Motor neuron (in vitro differentiated cells): ENCODE measurements at regions not wholly inside any gene's neighbourhood (a gene's known extent, or its start where the extent isn't known, plus 50 kb on each side); places are given as distances from the start of the nearest gene placed in this dataset.
"Not testable (repeated sequence)": the region's sequence is repeated elsewhere in the genome, so short reads cannot be mapped to it uniquely, and the experiment has no call there.

Experiments used
- ATAC-seq, 8 experiments: fragments of 200-7000 bp; cut with Tn5 transposase; replicated peaks in 6 of 8; 2 replicates each; pipeline ENCODE4 v1.8.0; 2021; ENCODE audit warnings: mild to moderate bottlenecking in 8 of 8, moderate library complexity in 8 of 8
- H3K27ac ChIP-seq, 2 donors: fragments of 250-450 bp; sonication (Bioruptor Pico); 2 replicates each; pipeline ENCODE4 v1.9.0; 2021; ENCODE audit warnings: antibody characterized with exemption in 2 of 2, mild to moderate bottlenecking in 2 of 2, moderate library complexity in 1 of 2
- H3K4me1 ChIP-seq, 2 donors: fragments of 250-450 bp; sonication (Bioruptor Pico); replicated peaks in 1 of 2; 2 replicates each; pipeline ENCODE4 v1.6.1; 2021; ENCODE audit warnings: antibody characterized with exemption in 2 of 2, mild to moderate bottlenecking in 2 of 2, moderate library complexity in 1 of 2
- H3K4me3 ChIP-seq, 5 donors: fragments of 250-450 bp; sonication (Bioruptor Pico); 2 replicates each; pipeline ENCODE4 v1.9.0; 2021; ENCODE audit warnings: antibody characterized with exemption in 5 of 5, mild to moderate bottlenecking in 5 of 5, moderate library complexity in 4 of 5
- WGBS, 10 experiments: fragments of 450-650 bp; shearing (Covaris generic); methylation state at CpG; one replicate each; pipeline ENCODE4 v1.0.0; 2022; 5-methylcytosine and 5-hydroxymethylcytosine counted together
- in situ Hi-C, 9 experiments: fragments of 400-800 bp; cut with MboI; loops; one replicate each; pipeline ENCODE4 v1.15.0; 2021; ENCODE audit warnings: low sequenced_read_pairs in 9 of 9, low pct_unique_long_range_greater_than_20kb in 2 of 9; ENCODE audit not compliant: unreplicated experiment in 9 of 9

DNA sequence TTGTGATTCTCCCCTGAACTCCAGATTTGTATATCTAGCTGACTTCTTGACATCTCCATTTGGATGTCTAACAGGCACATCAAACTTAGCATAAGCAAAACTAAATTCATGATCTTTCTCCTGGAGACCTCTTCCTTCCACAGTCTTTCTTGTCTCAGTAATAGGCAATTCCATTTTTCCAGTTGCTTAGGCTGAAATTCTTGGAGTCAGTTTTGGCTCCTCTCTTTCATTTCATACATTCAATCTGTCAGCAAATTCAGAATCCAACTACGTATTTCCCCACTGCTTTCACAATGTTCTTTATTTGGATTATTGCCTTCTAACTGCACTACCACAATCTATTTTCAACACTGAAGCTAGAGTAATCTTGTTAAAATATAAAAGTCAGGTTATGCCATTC is 219.9 kb upstream of the GLRA2 start:
- WGBS, 10 experiments: 20 to 92% methylated on average over 1 of the region's 1 CpG; no CpG with 5 or more reads in 8 of the 10 experiments
- in situ Hi-C loops: no loop called here
- ATAC-seq: no peak
- Histone ChIP-seq H3K27ac (no peak overlapping the region), H3K4me1 (peaks cover 0 to 1% of the 10 kb centered on the region in 2 donors), H3K4me3 (no peak overlapping the region)

GRCh38 chrX:14308976-14309375 is 220.4 kb upstream of the GLRA2 start:
- H3K4me1 ChIP-seq, in situ Hi-C loops, H3K27ac ChIP-seq, H3K4me3 ChIP-seq, ATAC-seq: not testable (repeated sequence)
- 22 to 89% methylated on average over 1 to 2 of the region's 3 CpGs; no CpG with 5 or more reads in 8 of the 10 experiments for WGBS, 10 experiments

- in situ Hi-C loops: no loop called here
- no peak overlapping the region for H3K27ac ChIP-seq
- H3K4me3 ChIP-seq: no peak overlapping the region
- 33 to 100% (median 80%) methylated on average over 1 to 2 of the region's 2 CpGs; no CpG with 5 or more reads in 3 of the 10 experiments for WGBS, 10 experiments
- no peak for ATAC-seq
- H3K4me1 ChIP-seq: no peaks in the 10 kb centered on the region
Observed at GRCh38 chrX:14303891-14304290, 225.4 kb upstream of the GLRA2 start.

DNA sequence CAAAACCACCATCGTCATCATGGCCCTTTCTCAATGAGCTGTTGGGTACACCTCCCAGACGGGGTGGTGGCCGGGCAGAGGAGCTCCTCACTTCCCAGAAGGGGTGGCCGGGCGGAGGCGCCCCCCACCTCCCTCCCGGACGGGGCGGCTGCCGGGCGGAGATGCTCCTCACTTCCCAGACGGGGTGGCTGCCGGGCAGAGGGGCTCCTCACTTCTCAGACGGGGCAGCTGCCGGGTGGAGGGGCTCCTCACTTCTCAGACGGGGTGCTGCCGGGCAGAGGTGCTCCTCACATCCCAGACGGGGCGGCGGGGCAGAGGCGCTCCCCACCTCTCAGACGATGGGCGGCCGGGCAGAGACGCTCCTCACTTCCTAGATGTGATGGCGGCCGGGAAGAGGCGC is 226.8 kb upstream of the GLRA2 start:
- H3K27ac ChIP-seq, H3K4me1 ChIP-seq, ATAC-seq, H3K4me3 ChIP-seq, in situ Hi-C loops: not testable (repeated sequence)
- WGBS, 10 experiments: no CpG with 5 or more reads among the region's 28 CpGs

DNA sequence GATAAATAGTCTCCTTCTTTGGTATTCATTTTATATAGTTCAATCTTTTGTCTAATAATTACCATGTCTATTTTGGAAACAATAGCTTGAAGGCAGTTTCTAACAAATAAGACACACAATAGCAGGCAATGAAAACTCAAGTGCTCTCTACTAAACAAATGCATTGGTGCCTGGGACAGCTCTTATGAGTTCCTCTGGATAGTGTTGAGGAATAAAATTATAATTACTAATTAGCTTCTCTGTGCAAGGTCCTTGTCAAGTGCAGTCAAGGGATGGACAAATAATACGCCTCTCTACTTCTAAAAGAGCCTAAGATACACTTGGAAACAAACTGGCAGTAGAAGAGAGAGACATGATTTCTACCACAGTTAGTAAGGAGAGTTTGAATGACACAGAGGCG is 229.0 kb upstream of the GLRA2 start:
- in situ Hi-C loops: no loop called here
- peak in 5 of 8 experiments; percentile 23 to 55 (median 49) for ATAC-seq
- WGBS, 10 experiments: 78% methylated on average over 2 of the region's 2 CpGs; no CpG with 5 or more reads in 9 of the 10 experiments
- H3K4me3 ChIP-seq: no peak overlapping the region
- H3K27ac ChIP-seq: no peak overlapping the region
- H3K4me1 ChIP-seq: no peaks in the 10 kb centered on the region

DNA sequence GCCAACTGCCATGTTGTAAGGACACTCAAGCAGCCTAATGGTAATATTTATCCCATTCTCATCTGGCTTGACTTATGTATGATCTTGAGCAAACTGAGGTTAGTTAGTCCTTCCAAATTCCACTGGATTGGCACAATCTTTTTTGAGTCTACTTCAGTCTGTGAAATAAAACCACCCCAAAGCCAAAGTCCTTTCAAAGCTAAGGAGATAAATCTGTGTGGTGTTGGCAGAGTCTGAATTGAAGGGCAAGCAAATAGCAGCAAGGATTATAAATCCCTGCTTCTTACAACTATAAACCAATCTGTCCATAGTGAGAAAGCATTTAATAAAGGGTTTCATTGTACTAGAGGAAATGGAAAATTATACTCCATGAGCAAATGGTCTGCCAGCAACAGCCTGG is 233.9 kb upstream of the GLRA2 start:
- no peak overlapping the region for H3K27ac ChIP-seq
- in situ Hi-C loops: no loop called here
- ATAC-seq: no peak
- peaks cover 8 to 10% of the 10 kb centered on the region in 2 donors for H3K4me1 ChIP-seq
- H3K4me3 ChIP-seq: no peak overlapping the region

GRCh38 chrX:14291666-14292500 is 237.5 kb upstream of the GLRA2 start:
- ATAC-seq: peak in 5 of 8 experiments; percentile 33 to 75 (median 43)
- no peak overlapping the region for H3K4me3 ChIP-seq
- WGBS, 10 experiments: 0 to 53% (median 9%) methylated on average over 3 to 6 of the region's 10 CpGs; no CpG with 5 or more reads in 7 of the 10 experiments
- no peak overlapping the region for H3K27ac ChIP-seq
- in situ Hi-C loops: no loop called here
- peaks cover 8 to 10% of the 10 kb centered on the region in 2 donors for H3K4me1 ChIP-seq

DNA sequence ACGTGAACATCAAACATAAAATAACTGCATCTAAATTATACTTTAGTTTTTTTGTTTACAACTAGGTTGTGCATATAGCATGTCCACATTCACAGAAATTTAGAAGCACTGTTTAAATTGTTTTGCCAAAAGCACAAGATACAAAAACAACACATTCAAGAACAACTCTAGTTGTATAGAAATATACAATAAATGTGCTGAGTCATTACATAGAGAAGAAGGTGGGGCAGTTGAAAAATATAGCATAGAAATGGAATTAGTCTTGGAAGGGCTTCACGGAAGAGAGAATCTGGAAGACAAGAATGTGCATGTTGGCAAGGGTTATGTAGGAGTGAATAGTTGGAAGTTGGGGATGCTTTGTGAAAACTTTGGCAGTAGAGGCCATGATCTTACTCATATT is 239.0 kb upstream of the GLRA2 start:
- Histone ChIP-seq H3K4me3 (no peak overlapping the region), H3K27ac (no peak overlapping the region), H3K4me1 (peaks cover 8 to 10% of the 10 kb centered on the region in 2 donors)
- no peak for ATAC-seq
- in situ Hi-C loops: no loop called here
- WGBS, 10 experiments: 14 to 100% (median 73%) methylated on average over 1 to 2 of the region's 2 CpGs; no CpG with 5 or more reads in 2 of the 10 experiments

DNA sequence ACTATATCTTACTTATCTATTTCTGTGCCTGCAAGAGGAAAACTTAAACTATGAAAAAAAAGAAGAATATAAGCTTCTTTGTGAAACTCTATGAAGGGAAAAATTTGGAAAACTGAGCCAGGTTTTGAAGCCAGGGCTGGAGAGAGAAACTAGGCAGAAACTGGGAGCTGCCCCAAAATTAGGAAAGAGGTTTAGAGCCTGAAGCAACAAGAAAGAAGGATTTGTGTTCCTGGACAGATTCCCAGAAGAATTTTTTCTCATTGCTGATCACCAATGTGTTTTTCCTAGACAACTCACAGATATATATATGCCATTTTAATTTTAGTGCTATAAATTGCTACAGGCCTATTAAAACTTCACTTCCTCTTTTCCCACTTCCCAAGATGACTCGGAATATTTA is 245.0 kb upstream of the GEMIN8 start:
- ATAC-seq: no peak
- in situ Hi-C loops: no loop called here
- WGBS, 10 experiments: 0 to 83% (median 55%) methylated on average over 1 of the region's 1 CpG; no CpG with 5 or more reads in 5 of the 10 experiments
- Histone ChIP-seq H3K4me1 (no peaks in the 10 kb centered on the region), H3K27ac (no peak overlapping the region), H3K4me3 (no peak overlapping the region)

DNA sequence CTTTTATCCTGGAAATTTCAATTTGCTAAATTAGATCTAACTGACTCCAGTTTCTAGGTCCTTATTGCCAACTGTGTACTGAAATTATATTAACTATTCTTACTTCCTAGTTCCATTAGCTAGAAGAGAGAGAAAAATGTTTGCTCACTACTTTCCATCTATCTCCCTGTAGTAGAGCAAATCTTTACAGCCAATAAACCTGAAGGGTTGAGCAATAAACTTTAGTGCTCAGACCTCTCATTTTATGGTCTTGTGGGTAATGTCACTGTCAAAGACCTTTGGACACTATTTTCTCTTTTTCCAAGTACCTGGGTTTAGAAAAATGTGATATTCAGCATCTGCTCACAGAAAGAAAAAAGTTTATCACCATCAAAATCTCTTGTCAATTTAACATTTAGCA is 237.5 kb upstream of the GEMIN8 start:
- no peak for ATAC-seq
- no peak overlapping the region for H3K4me3 ChIP-seq
- in situ Hi-C loops: no loop called here
- no peaks in the 10 kb centered on the region for H3K4me1 ChIP-seq
- no peak overlapping the region for H3K27ac ChIP-seq

DNA sequence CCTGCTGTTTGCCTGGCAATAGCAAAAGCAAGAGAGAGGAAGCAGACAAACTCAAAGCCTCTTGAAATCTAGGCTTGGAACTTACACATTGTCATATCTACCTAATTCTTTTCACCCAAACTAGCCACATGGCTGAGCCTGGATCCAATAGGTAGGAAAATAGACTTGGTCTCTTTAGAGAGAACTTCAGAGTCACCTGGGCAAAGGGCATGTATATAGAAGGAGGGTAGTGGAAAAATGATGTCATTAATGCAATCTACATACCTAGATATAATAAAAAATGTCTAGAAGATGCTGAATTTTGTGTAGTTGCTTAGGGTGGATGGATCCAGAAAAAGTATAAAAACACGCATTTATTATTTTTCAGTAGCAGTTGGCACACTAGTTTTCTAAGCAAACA is 237.0 kb upstream of the GEMIN8 start:
- ATAC-seq: no peak
- H3K4me3 ChIP-seq: no peak overlapping the region
- H3K4me1 ChIP-seq: no peaks in the 10 kb centered on the region
- in situ Hi-C loops: no loop called here
- WGBS, 10 experiments: 0 to 80% (median 60%) methylated on average over 1 of the region's 1 CpG; no CpG with 5 or more reads in 6 of the 10 experiments
- H3K27ac ChIP-seq: no peak overlapping the region

DNA sequence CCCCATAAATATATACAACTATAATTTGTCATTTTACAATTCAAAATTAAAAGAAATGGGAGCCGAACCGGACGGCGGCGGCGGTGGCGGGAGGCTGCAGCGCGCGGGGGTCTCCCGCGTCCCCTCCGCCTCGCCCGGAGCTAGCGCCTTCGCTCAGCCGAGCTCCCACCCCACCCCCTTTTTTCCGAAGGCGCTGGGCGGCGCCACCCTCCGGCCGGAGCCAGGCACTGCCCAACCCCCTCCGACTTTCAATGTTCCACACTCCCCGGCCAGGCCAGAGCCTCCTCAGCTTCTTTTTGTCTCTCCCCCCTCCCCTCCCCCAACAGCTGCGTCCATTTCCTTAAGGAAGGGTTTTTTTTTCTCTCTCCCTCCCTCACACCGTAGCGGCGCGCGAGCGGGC is 214.1 kb upstream of the GEMIN8 start:
- in situ Hi-C loops: no loop called here
- no peak for ATAC-seq
- Histone ChIP-seq H3K4me3 (no peak overlapping the region), H3K4me1 (no peaks in the 10 kb centered on the region), H3K27ac (no peak overlapping the region)
- WGBS, 10 experiments: 32% methylated on average over 5 of the region's 33 CpGs; no CpG with 5 or more reads in 9 of the 10 experiments

DNA sequence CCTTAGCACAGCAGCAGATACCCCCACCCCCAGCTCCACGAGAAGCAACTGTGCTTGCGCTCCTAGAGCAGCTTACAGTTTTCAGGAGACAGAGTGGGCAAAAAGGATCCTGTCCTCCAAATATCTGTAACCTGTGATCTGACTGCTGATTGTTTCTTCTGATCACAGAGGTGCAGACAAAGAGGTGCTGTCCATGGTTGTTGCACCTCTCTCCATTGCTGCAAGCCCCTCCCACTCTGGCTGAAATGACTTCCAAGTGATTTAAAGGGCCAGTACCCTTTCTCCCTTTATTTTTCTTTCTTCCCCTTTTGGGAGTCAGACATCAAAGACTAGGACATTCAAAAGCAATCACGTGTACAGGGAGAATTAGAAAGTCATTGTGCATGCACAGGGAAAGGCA is 205.3 kb upstream of the GEMIN8 start:
- no peak for ATAC-seq
- in situ Hi-C loops: no loop called here
- H3K4me3 ChIP-seq: no peak overlapping the region
- 0 to 58% (median 39%) methylated on average over 1 to 3 of the region's 3 CpGs; no CpG with 5 or more reads in 6 of the 10 experiments for WGBS, 10 experiments
- H3K4me1 ChIP-seq: no peaks in the 10 kb centered on the region
- no peak overlapping the region for H3K27ac ChIP-seq

DNA sequence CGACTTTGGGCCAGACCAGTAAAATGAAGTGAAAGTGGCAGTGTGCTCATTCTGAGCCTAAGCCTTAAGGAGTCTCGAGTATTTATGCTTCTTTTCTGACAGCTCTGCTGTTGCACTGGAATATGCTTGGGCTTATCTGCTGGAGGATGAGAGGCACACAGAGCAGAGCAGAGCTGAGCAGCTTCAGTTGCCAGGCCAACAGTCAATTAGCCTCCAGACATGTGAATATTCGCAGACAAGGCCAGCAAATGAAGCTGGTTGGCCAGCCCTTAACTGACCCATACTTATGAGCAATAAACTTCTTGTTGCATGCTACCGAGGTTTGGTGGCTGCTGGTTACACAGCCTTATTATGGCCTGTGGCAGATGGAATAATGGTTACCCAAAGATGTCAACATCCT is 203.0 kb upstream of the GEMIN8 start:
- no peak overlapping the region for H3K27ac ChIP-seq
- ATAC-seq: peak in 7 of 8 experiments; percentile 30 to 92 (median 72)
- in situ Hi-C loops: no loop called here
- WGBS, 10 experiments: 0 to 45% methylated on average over 1 to 3 of the region's 4 CpGs; no CpG with 5 or more reads in 8 of the 10 experiments
- no peak overlapping the region for H3K4me3 ChIP-seq
- H3K4me1 ChIP-seq: no peaks in the 10 kb centered on the region
